Suprapubic skin (tissue), 3 donors: ENCODE measurements at regions not wholly inside any gene's neighbourhood (a gene's known extent, or its start where the extent isn't known, plus 50 kb on each side); places are given as distances from the start of the nearest gene placed in this dataset.

Source experiments
- EP300 ChIP-seq: sonication (generic); formaldehyde crosslinking; IDR thresholded peaks from one replicate; pipeline ENCODE4 v1.6.1; 2017; ENCODE audit warnings: antibody characterized with exemption
- POLR2A ChIP-seq, 2 donors: fragments of 450-650 bp; IDR thresholded peaks; one replicate each; pipeline ENCODE4 v1.6.1; 2017; ENCODE audit warnings: antibody characterized with exemption in 2 of 2, mild to moderate bottlenecking in 2 of 2, moderate library complexity in 2 of 2
- TF ChIP-seq, protein P1 (sequence below), 2 donors: fragments of 200-600 bp in 1 of 2; fragments of 450-650 bp in 1 of 2; sonication (generic) in 1 of 2; IDR thresholded peaks; one replicate each; pipeline ENCODE4 v1.5.1; 2016 to 2019; ENCODE audit warnings: antibody characterized with exemption in 2 of 2, mild to moderate bottlenecking in 1 of 2, moderate library complexity in 1 of 2

DNA sequence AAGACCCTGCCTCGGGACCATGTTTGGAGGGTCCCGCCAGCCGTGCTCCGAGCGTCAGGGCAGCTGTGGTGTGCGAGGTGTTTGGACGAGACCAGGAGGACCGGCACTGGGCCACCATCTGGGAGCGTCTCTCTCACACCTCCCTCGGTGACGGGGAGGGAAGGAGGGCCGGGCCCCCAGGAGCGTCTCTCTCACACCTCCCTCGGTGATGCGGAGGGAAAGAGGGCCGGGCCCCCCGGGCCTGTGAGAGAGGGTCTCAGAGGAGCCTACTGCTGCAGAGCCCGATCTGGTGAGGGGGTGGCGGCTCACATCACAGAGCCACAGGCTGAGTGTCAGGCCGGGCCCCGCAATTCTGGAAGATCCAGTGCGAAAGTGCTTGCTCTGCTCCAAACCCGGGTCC, 65.8 kb upstream of the CFAP46 start:
- TF ChIP-seq, protein P1, sequence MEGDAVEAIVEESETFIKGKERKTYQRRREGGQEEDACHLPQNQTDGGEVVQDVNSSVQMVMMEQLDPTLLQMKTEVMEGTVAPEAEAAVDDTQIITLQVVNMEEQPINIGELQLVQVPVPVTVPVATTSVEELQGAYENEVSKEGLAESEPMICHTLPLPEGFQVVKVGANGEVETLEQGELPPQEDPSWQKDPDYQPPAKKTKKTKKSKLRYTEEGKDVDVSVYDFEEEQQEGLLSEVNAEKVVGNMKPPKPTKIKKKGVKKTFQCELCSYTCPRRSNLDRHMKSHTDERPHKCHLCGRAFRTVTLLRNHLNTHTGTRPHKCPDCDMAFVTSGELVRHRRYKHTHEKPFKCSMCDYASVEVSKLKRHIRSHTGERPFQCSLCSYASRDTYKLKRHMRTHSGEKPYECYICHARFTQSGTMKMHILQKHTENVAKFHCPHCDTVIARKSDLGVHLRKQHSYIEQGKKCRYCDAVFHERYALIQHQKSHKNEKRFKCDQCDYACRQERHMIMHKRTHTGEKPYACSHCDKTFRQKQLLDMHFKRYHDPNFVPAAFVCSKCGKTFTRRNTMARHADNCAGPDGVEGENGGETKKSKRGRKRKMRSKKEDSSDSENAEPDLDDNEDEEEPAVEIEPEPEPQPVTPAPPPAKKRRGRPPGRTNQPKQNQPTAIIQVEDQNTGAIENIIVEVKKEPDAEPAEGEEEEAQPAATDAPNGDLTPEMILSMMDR (IDR thresholded peaks at IDR 0.05) = no peak
- TF ChIP-seq POLR2A (IDR thresholded peaks at IDR 0.05) (no peak), EP300 (no peak)
